Thyroid gland (tissue), 4 donors: ENCODE measurements at regions not wholly inside any gene's neighbourhood (a gene's known extent, or its start where the extent isn't known, plus 50 kb on each side); places are given as distances from the start of the nearest gene placed in this dataset.

Experiments used
- DNase-seq, 2 donors: peaks; one replicate each; pipeline ENCODE4 v3.0.0-alpha.2; 2019
- H3K27ac ChIP-seq, 3 donors: fragments of 200-600 bp; sonication (generic); 1 replicate in 2 of 3; 2 replicates in 1 of 3; pipeline ENCODE4 v1.5.1; 2016 to 2019; ENCODE audit warnings: mild to moderate bottlenecking in 1 of 3, moderate library complexity in 1 of 3
- H3K27me3 ChIP-seq: fragments of 200-600 bp; sonication (generic); one replicate; pipeline ENCODE4 v1.5.1; 2019
- H3K36me3 ChIP-seq, 2 donors: fragments of 200-600 bp; sonication (generic); one replicate each; pipeline ENCODE4 v1.5.1; 2016 to 2019
- H3K4me1 ChIP-seq, 2 donors: fragments of 200-600 bp; sonication (generic); one replicate each; pipeline ENCODE4 v1.5.1; 2017 to 2019
- H3K4me3 ChIP-seq, 3 donors: fragments of 200-600 bp; sonication (generic); replicated peaks in 1 of 3; 1 replicate in 2 of 3; 2 replicates in 1 of 3; pipeline ENCODE4 v1.5.1; 2016; ENCODE audit warnings: mild to moderate bottlenecking in 1 of 3
- H3K9me3 ChIP-seq: fragments of 200-600 bp; sonication (generic); one replicate; pipeline ENCODE4 v1.5.1; 2017
- POLR2A ChIP-seq, 2 donors: fragments of 450-650 bp; IDR thresholded peaks; one replicate each; pipeline ENCODE4 v1.6.1; 2017; ENCODE audit warnings: antibody characterized with exemption in 2 of 2, mild to moderate bottlenecking in 2 of 2, moderate library complexity in 1 of 2
- WGBS, 2 donors: methylation state at CpG; one replicate each; pipeline ENCODE4 v1.1.5; 2017; 5-methylcytosine and 5-hydroxymethylcytosine counted together
- intact Hi-C: fragments of 100-400 bp; cut with DNase I; formaldehyde crosslinking; loops from one replicate; pipeline ENCODE4 v1.15.1; 2023
- TF ChIP-seq, protein P1 (sequence below), 6 experiments: fragments of 200-600 bp in 3 of 6; fragments of 450-650 bp in 3 of 6; sonication (generic) in 3 of 6; IDR thresholded peaks; one replicate each; pipeline ENCODE4 v1.5.1; 2016 to 2019; ENCODE audit warnings: antibody characterized with exemption in 6 of 6, mild to moderate bottlenecking in 2 of 6, inconsistent platforms in 1 of 6, moderate library complexity in 1 of 6

GRCh38 chr14:51189600-51190376 lies 50.3 kb upstream of the TMX1 start:
- no peak overlapping the region for H3K27ac ChIP-seq
- TF ChIP-seq POLR2A (IDR thresholded peaks at IDR 0.05): no peak
- TF ChIP-seq, protein P1, sequence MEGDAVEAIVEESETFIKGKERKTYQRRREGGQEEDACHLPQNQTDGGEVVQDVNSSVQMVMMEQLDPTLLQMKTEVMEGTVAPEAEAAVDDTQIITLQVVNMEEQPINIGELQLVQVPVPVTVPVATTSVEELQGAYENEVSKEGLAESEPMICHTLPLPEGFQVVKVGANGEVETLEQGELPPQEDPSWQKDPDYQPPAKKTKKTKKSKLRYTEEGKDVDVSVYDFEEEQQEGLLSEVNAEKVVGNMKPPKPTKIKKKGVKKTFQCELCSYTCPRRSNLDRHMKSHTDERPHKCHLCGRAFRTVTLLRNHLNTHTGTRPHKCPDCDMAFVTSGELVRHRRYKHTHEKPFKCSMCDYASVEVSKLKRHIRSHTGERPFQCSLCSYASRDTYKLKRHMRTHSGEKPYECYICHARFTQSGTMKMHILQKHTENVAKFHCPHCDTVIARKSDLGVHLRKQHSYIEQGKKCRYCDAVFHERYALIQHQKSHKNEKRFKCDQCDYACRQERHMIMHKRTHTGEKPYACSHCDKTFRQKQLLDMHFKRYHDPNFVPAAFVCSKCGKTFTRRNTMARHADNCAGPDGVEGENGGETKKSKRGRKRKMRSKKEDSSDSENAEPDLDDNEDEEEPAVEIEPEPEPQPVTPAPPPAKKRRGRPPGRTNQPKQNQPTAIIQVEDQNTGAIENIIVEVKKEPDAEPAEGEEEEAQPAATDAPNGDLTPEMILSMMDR (IDR thresholded peaks at IDR 0.05): no peak
- no peaks in the 10 kb centered on the region for H3K36me3 ChIP-seq
- DNase-seq: no peak
- no peaks in the 10 kb centered on the region for H3K27me3 ChIP-seq
- intact Hi-C loops: no loop called here
- no peaks in the 10 kb centered on the region for H3K9me3 ChIP-seq
- H3K4me1 ChIP-seq: no peaks in the 10 kb centered on the region
- H3K4me3 ChIP-seq: no peak overlapping the region
- 95 to 97% methylated on average over 4 of the region's 4 CpGs for WGBS, 2 donors
